NB4 (cell line): ENCODE measurements at regions not wholly inside any gene's neighbourhood (a gene's known extent, or its start where the extent isn't known, plus 50 kb on each side); places are given as distances from the start of the nearest gene placed in this dataset.
A peak's percentile ranks its signal among the peaks of the same experiment; 100 is the strongest.

ENCODE experiments used
- DNase-seq: peaks from one replicate; pipeline ENCODE4 v3.0.0; 2010; ENCODE audit warnings: low read depth
- H3K4me3 ChIP-seq: one replicate; pipeline ENCODE4 v1.5.1; 2011; ENCODE audit warnings: mild to moderate bottlenecking, low read depth, low read length, moderate library complexity
- CTCF ChIP-seq: IDR thresholded peaks from one replicate; pipeline ENCODE4 v1.5.1; 2012; ENCODE audit warnings: low read depth, low read length
- MYC ChIP-seq: IDR thresholded peaks from 2 replicates; pipeline ENCODE4 v1.6.1; 2011; ENCODE audit warnings: low read depth, low read length
- POLR2A ChIP-seq: IDR thresholded peaks from 2 replicates; pipeline ENCODE4 v1.6.1; 2011; ENCODE audit warnings: mild to moderate bottlenecking; ENCODE audit not compliant: insufficient read length; ENCODE audit errors: extremely low read depth
- TF ChIP-seq, protein P1 (sequence below): IDR thresholded peaks from 2 replicates; pipeline ENCODE4 v1.6.1; 2011; ENCODE audit warnings: low read depth, low read length

DNA sequence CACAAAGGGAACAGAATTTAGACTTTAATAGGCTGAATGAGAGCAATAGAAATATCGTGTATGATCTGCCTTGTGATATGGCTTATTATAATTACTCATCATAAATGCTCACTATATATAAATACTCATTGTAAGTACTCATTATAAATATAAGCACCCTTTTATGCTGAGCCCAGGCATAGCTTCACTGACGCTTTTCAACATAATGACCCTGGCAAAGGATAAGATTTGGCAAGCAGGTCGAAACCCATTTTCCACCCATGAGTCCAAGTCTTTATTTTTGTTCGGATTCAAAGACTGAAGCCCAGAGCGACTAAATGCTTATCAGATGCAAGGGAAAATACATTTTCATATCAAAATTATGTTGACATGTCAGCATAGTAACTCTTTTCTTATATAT lies 500.4 kb downstream of the SLC4A3 start:
- no peak for DNase-seq
- TF ChIP-seq MYC (no peak), CTCF (no peak), POLR2A (no peak)
- TF ChIP-seq, protein P1, sequence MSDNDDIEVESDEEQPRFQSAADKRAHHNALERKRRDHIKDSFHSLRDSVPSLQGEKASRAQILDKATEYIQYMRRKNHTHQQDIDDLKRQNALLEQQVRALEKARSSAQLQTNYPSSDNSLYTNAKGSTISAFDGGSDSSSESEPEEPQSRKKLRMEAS = no peak

GRCh38 chr2:220129391-220129790 lies 502.0 kb downstream of the SLC4A3 start:
- H3K4me3 ChIP-seq = no peak overlapping the region
- TF ChIP-seq, protein P1 = no peak
- TF ChIP-seq CTCF = no peak
- DNase-seq = no peak

More for the DNA sequence above, 500.4 kb downstream of the SLC4A3 start:
- H3K4me3 ChIP-seq = no peak overlapping the region

- H3K4me3 ChIP-seq = no peak overlapping the region
- TF ChIP-seq MYC (no peak), POLR2A (no peak), CTCF (no peak)
- TF ChIP-seq, protein P1 = no peak
- DNase-seq = no peak
Observed at GRCh38 chr2:220134756-220135534, 507.5 kb downstream of the SLC4A3 start.

DNA sequence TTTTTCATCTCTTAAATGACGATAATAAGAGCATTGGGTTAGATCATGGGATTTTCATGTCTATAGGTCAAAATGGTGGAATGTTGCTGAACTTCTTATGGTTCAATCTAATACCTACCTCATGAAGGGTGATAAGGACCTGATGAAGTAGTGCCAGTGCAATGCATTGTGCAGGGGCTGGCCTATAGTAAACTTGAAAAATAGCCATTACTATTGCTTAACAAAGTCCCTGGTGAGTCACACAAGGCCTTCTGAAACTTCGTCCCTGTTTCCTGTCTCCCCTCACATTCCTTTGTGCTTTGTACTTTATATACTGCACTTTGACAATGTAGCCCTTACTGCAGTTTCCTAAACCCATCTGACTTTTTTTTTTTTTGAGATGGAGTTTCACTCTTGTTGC lies 515.9 kb downstream of the SLC4A3 start:
- H3K4me3 ChIP-seq = no peak overlapping the region
- peak; percentile 23 for DNase-seq
- TF ChIP-seq CTCF = no peak
- TF ChIP-seq MYC = no peak
- TF ChIP-seq, protein P1 = no peak
- TF ChIP-seq POLR2A = no peak

DNA sequence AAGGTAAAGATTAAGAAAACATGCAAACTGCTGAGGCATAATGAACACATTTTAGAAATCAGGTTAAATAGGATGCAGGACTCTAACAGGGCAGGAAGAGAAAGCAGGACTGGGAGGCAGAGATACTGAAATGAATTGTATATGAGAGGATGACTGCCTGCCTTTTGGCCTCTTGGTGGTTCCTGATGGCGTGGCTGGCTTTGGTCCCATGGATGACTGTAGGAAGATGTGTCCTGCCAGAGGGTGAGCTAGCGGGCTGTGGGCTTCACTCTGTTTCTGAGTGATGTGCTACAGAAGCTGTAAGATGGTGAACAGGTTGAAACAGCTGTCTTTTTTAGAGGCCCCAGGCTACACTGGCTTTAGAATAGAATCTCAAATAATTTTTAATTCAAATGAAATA lies 517.0 kb downstream of the SLC4A3 start:
- H3K4me3 ChIP-seq = no peak overlapping the region
- no peak for DNase-seq
- TF ChIP-seq, protein P1 = no peak
- TF ChIP-seq MYC = no peak
- TF ChIP-seq CTCF = no peak
- TF ChIP-seq POLR2A = no peak
